GM23338 (cell line): ENCODE measurements at regions not wholly inside any gene's neighbourhood (a gene's known extent, or its start where the extent isn't known, plus 50 kb on each side); places are given as distances from the start of the nearest gene placed in this dataset.

Experiments
- ATAC-seq: fragments of 200-7000 bp; cut with Tn5 transposase; 3 replicates; pipeline ENCODE4 v1.9.1; 2020
- DNase-seq: peaks from one replicate; pipeline ENCODE4 v3.0.0-alpha.2; 2015; ENCODE audit warnings: low spot score
- H2AFZ ChIP-seq: fragments of 200-600 bp; sonication (generic); 2 replicates; pipeline ENCODE4 v1.8.0; 2016; ENCODE audit warnings: antibody characterized with exemption, mild to moderate bottlenecking, moderate library complexity
- H3F3A ChIP-seq: fragments of 200-600 bp; sonication (generic); replicated peaks from 2 replicates; pipeline ENCODE4 v1.8.0; 2017; ENCODE audit warnings: antibody characterized with exemption, mixed run types, low read depth
- H3K27ac ChIP-seq: fragments of 200-600 bp; sonication (generic); 2 replicates; pipeline ENCODE4 v1.6.1; 2016; ENCODE audit warnings: low read depth
- H3K27me3 ChIP-seq: fragments of 200-600 bp; sonication (generic); 2 replicates; pipeline ENCODE4 v1.8.0; 2016; ENCODE audit warnings: mild to moderate bottlenecking, mixed run types, moderate library complexity; ENCODE audit not compliant: insufficient read depth
- H3K36me3 ChIP-seq: fragments of 200-600 bp; sonication (generic); 2 replicates; pipeline ENCODE4 v1.8.0; 2016; ENCODE audit warnings: mild to moderate bottlenecking; ENCODE audit not compliant: insufficient read depth
- H3K4me1 ChIP-seq: fragments of 200-600 bp; sonication (generic); 2 replicates; pipeline ENCODE4 v1.8.0; 2016; ENCODE audit warnings: mild to moderate bottlenecking, moderate library complexity; ENCODE audit not compliant: insufficient read depth
- H3K4me2 ChIP-seq: fragments of 200-600 bp; sonication (generic); 2 replicates; pipeline ENCODE4 v1.7.1; 2017; ENCODE audit warnings: mixed run types
- H3K4me3 ChIP-seq: fragments of 200-600 bp; sonication (generic); 2 replicates; pipeline ENCODE4 v1.6.1; 2016; ENCODE audit warnings: mixed run types
- H3K79me2 ChIP-seq: fragments of 200-600 bp; sonication (generic); replicated peaks from 2 replicates; pipeline ENCODE4 v1.8.0; 2017; ENCODE audit warnings: mild to moderate bottlenecking; ENCODE audit not compliant: insufficient read depth
- H3K9me2 ChIP-seq: fragments of 200-600 bp; sonication (generic); 2 replicates; pipeline ENCODE4 v1.8.0; 2017; ENCODE audit not compliant: insufficient read depth
- H4K20me1 ChIP-seq: fragments of 200-600 bp; sonication (generic); replicated peaks from 2 replicates; pipeline ENCODE4 v1.8.0; 2017; ENCODE audit warnings: mild to moderate bottlenecking; ENCODE audit not compliant: insufficient read depth
- H3K27ac Mint-ChIP-seq: 2 replicates; pipeline ENCODE4 v1.8.0; 2020; ENCODE audit warnings: inconsistent platforms, mild to moderate bottlenecking, moderate library complexity, mixed read lengths
- H3K27me3 Mint-ChIP-seq: 3 replicates; pipeline ENCODE4 v1.8.0; 2022; ENCODE audit warnings: low read depth, mild to moderate bottlenecking, moderate library complexity, mixed read lengths, inconsistent platforms; ENCODE audit not compliant: insufficient read depth, poor library complexity
- H3K36me3 Mint-ChIP-seq: 3 replicates; pipeline ENCODE4 v1.8.0; 2021; ENCODE audit warnings: low read depth, mild to moderate bottlenecking, inconsistent platforms, moderate library complexity, mixed read lengths
- H3K4me1 Mint-ChIP-seq: 3 replicates; pipeline ENCODE4 v1.8.0; 2020; ENCODE audit warnings: mild to moderate bottlenecking, inconsistent platforms, mixed read lengths
- H3K4me3 Mint-ChIP-seq: 3 replicates; pipeline ENCODE4 v1.8.0; 2021; ENCODE audit warnings: moderate library complexity, mild to moderate bottlenecking, inconsistent platforms, mixed read lengths
- H3K9me3 Mint-ChIP-seq: 3 replicates; pipeline ENCODE4 v1.8.0; 2020; ENCODE audit warnings: moderate library complexity, mild to moderate bottlenecking, inconsistent platforms, mixed read lengths
- CREB1 ChIP-seq: fragments of 250-450 bp; sonication (Bioruptor Pico); IDR thresholded peaks from 2 replicates; pipeline ENCODE4 v1.5.0; 2020; ENCODE audit warnings: low read depth, mild to moderate bottlenecking, moderate library complexity
- NANOG ChIP-seq: IDR thresholded peaks from 2 replicates; pipeline ENCODE4 v1.6.1; 2016; ENCODE audit warnings: antibody characterized with exemption, borderline replicate concordance
- POLR2AphosphoS5 ChIP-seq: IDR thresholded peaks from 2 replicates; pipeline ENCODE4 v1.6.1; 2016; ENCODE audit warnings: antibody characterized with exemption, low read depth
- ZNF114 ChIP-seq: fragments of 250-450 bp; sonication (Bioruptor Pico); IDR thresholded peaks from 2 replicates; pipeline ENCODE4 v1.5.0; 2020; ENCODE audit warnings: mild to moderate bottlenecking, moderate library complexity
- ZNF331 ChIP-seq: fragments of 250-450 bp; sonication (Bioruptor Pico); IDR thresholded peaks from 2 replicates; pipeline ENCODE4 v1.5.0; 2020; ENCODE audit warnings: low read depth, mild to moderate bottlenecking, moderate library complexity
- TF ChIP-seq, protein P1 (sequence below): IDR thresholded peaks from 2 replicates; pipeline ENCODE4 v1.6.1; 2016; ENCODE audit warnings: antibody characterized with exemption
- TF ChIP-seq, protein P2 (sequence below): fragments of 250-450 bp; sonication (Bioruptor Pico); IDR thresholded peaks from 2 replicates; pipeline ENCODE4 v1.5.0; 2020; ENCODE audit warnings: mild to moderate bottlenecking, moderate library complexity
- TF ChIP-seq, protein P3 (sequence below): IDR thresholded peaks from one replicate; pipeline ENCODE4 v1.6.1; 2018; ENCODE audit warnings: antibody characterized with exemption; ENCODE audit not compliant: unreplicated experiment

DNA sequence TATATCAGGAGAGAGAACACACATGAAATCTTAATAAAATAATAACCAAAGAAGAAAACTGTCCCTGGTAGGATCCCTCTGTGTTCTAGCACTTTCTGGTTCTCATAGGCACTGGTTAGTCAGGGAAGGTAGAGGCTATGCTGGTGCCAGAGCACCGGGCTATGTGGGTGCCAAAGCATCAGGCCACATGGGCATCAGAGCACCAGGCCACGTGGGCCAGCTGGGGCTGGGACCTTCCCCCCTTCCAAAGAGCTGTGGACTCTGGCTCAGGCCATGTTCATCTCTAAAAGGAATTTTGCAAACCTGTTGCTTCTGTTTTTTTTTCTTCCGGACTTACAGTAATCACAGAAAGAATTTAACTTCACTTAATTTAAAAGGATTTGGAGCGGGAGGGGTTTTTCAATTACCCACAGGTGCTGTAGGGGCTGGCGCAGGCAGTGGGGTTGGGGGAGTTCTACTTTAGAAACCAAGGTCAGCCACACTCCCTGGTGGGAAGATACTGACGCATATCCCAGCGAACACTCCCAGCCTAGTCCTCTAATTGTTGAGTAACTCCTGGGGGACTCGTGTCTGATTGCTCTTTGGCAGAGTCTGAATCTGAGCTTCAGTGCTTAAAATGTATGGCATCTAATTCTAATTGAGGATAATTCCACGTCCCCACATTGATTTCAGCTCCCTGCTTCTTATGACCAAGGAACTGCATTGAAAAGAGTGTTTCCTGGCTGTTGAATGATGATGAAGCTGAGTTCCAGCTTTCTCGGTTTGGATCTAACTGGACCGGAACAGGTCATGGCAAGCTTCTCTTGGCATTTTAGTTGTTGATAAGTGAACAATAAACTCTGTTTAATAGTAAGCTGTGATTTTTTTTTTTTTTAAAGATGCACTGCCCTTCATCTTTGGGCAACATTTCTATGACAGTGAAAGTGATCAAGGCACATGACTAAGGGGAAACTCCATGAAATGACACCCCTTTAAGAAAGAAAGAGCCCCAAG lies 110.7 kb upstream of the FZD8 start:
- no peaks in the 10 kb centered on the region for H3K36me3 ChIP-seq
- peaks cover 11% of the 10 kb centered on the region; the same call in 2 of the 3 replicates for H3K4me1 Mint-ChIP-seq
- peaks cover 4% of the 10 kb centered on the region for H3K4me1 ChIP-seq
- H3F3A ChIP-seq = no peaks in the 10 kb centered on the region
- H3K9me2 ChIP-seq = no peaks in the 10 kb centered on the region
- H3K27ac ChIP-seq = no peak overlapping the region
- H3K4me3 ChIP-seq = no peak overlapping the region
- no peaks in the 10 kb centered on the region for H3K79me2 ChIP-seq
- no peaks in the 10 kb centered on the region for H3K9me3 Mint-ChIP-seq
- H3K4me2 ChIP-seq = no peak overlapping the region
- ATAC-seq (no peak), DNase-seq (no peak)
- no peak for TF ChIP-seq ZNF114 (CRISPR knock-in tag)
- TF ChIP-seq NANOG = no peak
- no peak for TF ChIP-seq CREB1 (CRISPR knock-in tag)
- TF ChIP-seq ZNF331 (CRISPR knock-in tag) = no peak
- TF ChIP-seq, protein P1, sequence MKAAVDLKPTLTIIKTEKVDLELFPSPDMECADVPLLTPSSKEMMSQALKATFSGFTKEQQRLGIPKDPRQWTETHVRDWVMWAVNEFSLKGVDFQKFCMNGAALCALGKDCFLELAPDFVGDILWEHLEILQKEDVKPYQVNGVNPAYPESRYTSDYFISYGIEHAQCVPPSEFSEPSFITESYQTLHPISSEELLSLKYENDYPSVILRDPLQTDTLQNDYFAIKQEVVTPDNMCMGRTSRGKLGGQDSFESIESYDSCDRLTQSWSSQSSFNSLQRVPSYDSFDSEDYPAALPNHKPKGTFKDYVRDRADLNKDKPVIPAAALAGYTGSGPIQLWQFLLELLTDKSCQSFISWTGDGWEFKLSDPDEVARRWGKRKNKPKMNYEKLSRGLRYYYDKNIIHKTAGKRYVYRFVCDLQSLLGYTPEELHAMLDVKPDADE = no peak
- no peak for TF ChIP-seq POLR2AphosphoS5
- TF ChIP-seq, protein P2, sequence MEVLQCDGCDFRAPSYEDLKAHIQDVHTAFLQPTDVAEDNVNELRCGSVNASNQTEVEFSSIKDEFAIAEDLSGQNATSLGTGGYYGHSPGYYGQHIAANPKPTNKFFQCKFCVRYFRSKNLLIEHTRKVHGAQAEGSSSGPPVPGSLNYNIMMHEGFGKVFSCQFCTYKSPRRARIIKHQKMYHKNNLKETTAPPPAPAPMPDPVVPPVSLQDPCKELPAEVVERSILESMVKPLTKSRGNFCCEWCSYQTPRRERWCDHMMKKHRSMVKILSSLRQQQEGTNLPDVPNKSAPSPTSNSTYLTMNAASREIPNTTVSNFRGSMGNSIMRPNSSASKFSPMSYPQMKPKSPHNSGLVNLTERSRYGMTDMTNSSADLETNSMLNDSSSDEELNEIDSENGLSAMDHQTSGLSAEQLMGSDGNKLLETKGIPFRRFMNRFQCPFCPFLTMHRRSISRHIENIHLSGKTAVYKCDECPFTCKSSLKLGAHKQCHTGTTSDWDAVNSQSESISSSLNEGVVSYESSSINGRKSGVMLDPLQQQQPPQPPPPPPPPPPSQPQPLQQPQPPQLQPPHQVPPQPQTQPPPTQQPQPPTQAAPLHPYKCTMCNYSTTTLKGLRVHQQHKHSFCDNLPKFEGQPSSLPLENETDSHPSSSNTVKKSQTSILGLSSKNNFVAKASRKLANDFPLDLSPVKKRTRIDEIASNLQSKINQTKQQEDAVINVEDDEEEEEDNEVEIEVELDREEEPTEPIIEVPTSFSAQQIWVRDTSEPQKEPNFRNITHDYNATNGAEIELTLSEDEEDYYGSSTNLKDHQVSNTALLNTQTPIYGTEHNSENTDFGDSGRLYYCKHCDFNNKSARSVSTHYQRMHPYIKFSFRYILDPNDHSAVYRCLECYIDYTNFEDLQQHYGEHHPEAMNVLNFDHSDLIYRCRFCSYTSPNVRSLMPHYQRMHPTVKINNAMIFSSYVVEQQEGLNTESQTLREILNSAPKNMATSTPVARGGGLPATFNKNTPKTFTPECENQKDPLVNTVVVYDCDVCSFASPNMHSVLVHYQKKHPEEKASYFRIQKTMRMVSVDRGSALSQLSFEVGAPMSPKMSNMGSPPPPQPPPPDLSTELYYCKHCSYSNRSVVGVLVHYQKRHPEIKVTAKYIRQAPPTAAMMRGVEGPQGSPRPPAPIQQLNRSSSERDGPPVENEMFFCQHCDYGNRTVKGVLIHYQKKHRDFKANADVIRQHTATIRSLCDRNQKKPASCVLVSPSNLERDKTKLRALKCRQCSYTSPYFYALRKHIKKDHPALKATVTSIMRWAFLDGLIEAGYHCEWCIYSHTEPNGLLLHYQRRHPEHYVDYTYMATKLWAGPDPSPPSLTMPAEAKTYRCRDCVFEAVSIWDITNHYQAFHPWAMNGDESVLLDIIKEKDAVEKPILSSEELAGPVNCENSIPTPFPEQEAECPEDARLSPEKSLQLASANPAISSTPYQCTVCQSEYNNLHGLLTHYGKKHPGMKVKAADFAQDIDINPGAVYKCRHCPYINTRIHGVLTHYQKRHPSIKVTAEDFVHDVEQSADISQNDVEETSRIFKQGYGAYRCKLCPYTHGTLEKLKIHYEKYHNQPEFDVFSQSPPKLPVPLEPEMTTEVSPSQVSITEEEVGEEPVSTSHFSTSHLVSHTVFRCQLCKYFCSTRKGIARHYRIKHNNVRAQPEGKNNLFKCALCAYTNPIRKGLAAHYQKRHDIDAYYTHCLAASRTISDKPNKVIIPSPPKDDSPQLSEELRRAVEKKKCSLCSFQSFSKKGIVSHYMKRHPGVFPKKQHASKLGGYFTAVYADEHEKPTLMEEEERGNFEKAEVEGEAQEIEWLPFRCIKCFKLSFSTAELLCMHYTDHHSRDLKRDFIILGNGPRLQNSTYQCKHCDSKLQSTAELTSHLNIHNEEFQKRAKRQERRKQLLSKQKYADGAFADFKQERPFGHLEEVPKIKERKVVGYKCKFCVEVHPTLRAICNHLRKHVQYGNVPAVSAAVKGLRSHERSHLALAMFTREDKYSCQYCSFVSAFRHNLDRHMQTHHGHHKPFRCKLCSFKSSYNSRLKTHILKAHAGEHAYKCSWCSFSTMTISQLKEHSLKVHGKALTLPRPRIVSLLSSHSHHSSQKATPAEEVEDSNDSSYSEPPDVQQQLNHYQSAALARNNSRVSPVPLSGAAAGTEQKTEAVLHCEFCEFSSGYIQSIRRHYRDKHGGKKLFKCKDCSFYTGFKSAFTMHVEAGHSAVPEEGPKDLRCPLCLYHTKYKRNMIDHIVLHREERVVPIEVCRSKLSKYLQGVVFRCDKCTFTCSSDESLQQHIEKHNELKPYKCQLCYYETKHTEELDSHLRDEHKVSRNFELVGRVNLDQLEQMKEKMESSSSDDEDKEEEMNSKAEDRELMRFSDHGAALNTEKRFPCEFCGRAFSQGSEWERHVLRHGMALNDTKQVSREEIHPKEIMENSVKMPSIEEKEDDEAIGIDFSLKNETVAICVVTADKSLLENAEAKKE (CRISPR knock-in tag) = no peak
- TF ChIP-seq, protein P3, sequence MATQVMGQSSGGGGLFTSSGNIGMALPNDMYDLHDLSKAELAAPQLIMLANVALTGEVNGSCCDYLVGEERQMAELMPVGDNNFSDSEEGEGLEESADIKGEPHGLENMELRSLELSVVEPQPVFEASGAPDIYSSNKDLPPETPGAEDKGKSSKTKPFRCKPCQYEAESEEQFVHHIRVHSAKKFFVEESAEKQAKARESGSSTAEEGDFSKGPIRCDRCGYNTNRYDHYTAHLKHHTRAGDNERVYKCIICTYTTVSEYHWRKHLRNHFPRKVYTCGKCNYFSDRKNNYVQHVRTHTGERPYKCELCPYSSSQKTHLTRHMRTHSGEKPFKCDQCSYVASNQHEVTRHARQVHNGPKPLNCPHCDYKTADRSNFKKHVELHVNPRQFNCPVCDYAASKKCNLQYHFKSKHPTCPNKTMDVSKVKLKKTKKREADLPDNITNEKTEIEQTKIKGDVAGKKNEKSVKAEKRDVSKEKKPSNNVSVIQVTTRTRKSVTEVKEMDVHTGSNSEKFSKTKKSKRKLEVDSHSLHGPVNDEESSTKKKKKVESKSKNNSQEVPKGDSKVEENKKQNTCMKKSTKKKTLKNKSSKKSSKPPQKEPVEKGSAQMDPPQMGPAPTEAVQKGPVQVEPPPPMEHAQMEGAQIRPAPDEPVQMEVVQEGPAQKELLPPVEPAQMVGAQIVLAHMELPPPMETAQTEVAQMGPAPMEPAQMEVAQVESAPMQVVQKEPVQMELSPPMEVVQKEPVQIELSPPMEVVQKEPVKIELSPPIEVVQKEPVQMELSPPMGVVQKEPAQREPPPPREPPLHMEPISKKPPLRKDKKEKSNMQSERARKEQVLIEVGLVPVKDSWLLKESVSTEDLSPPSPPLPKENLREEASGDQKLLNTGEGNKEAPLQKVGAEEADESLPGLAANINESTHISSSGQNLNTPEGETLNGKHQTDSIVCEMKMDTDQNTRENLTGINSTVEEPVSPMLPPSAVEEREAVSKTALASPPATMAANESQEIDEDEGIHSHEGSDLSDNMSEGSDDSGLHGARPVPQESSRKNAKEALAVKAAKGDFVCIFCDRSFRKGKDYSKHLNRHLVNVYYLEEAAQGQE = no peak
- no peaks in the 10 kb centered on the region for H4K20me1 ChIP-seq
- peak overlapping the region; percentile 49; the same call in 1 of the 2 replicates for H2AFZ ChIP-seq
- no peak overlapping the region for H3K4me3 Mint-ChIP-seq
- H3K27ac Mint-ChIP-seq = no peak overlapping the region
- no peaks in the 10 kb centered on the region for H3K27me3 ChIP-seq
- peaks cover 2% of the 10 kb centered on the region for H3K27me3 Mint-ChIP-seq
- no peaks in the 10 kb centered on the region for H3K36me3 Mint-ChIP-seq
